ENCODE measurements at regions not wholly inside any gene's neighbourhood (a gene's known extent, or its start where the extent isn't known, plus 50 kb on each side); places are given as distances from the start of the nearest gene placed in this dataset.

GRCh38 chr5:25451294-25451693 lies 806.5 kb upstream of the CDH10 start:
- TF ChIP-seq CTCF (IDR thresholded peaks at IDR 0.05; ENCODE audit: low read depth, low read length, poor library complexity, severe bottlenecking), result no peak
- no peak for TF ChIP-seq EZH2phosphoT487 (IDR thresholded peaks at IDR 0.05; ENCODE audit: borderline replicate concordance, low read length)

Data from DOHH2 (cell line).